Ishikawa (cell line): ENCODE measurements at regions not wholly inside any gene's neighbourhood (a gene's known extent, or its start where the extent isn't known, plus 50 kb on each side); places are given as distances from the start of the nearest gene placed in this dataset.

Source experiments
- CEBPB ChIP-seq: IDR thresholded peaks from 2 replicates; pipeline ENCODE4 v1.6.1; 2012
- CREB1 ChIP-seq: IDR thresholded peaks from 2 replicates; pipeline ENCODE4 v1.6.1; 2012; ENCODE audit warnings: low read depth
- EGR1 ChIP-seq: IDR thresholded peaks from 2 replicates; pipeline ENCODE4 v1.6.1; 2012
- EP300 ChIP-seq: IDR thresholded peaks from 2 replicates; pipeline ENCODE4 v1.6.1; 2012; ENCODE audit warnings: borderline replicate concordance
- FOXM1 ChIP-seq: IDR thresholded peaks from 2 replicates; pipeline ENCODE4 v1.6.1; 2012; ENCODE audit warnings: low read depth, borderline replicate concordance
- NFIC ChIP-seq: IDR thresholded peaks from 2 replicates; pipeline ENCODE4 v1.6.1; 2012
- RAD21 ChIP-seq: IDR thresholded peaks from 2 replicates; pipeline ENCODE4 v1.6.1; 2012; ENCODE audit warnings: low read depth
- TAF1 ChIP-seq: IDR thresholded peaks from 2 replicates; pipeline ENCODE4 v1.6.1; 2012; ENCODE audit warnings: low read depth, mild to moderate bottlenecking
- TCF12 ChIP-seq: IDR thresholded peaks from 2 replicates; pipeline ENCODE4 v1.6.1; 2012; ENCODE audit warnings: low read depth
- TEAD4 ChIP-seq: IDR thresholded peaks from 2 replicates; pipeline ENCODE4 v1.6.1; 2012
- YY1 ChIP-seq: IDR thresholded peaks from 2 replicates; pipeline ENCODE4 v1.6.1; 2012; ENCODE audit warnings: low read depth
- ZBTB7A ChIP-seq: IDR thresholded peaks from 2 replicates; pipeline ENCODE4 v1.6.1; 2012; ENCODE audit warnings: low read depth
- TF ChIP-seq, protein P1 (sequence below): IDR thresholded peaks from 2 replicates; pipeline ENCODE4 v1.6.1; 2012; ENCODE audit warnings: low read depth, mild to moderate bottlenecking
- TF ChIP-seq, protein P2 (sequence below): IDR thresholded peaks from 2 replicates; pipeline ENCODE4 v1.6.1; 2012
- TF ChIP-seq, protein P3 (sequence below): IDR thresholded peaks from 2 replicates; pipeline ENCODE4 v1.6.1; 2012

GRCh38 chr6:125658136-125658535 is 91.3 kb upstream of the HEY2 start:
- TF ChIP-seq FOXM1: no peak
- TF ChIP-seq, protein P1, sequence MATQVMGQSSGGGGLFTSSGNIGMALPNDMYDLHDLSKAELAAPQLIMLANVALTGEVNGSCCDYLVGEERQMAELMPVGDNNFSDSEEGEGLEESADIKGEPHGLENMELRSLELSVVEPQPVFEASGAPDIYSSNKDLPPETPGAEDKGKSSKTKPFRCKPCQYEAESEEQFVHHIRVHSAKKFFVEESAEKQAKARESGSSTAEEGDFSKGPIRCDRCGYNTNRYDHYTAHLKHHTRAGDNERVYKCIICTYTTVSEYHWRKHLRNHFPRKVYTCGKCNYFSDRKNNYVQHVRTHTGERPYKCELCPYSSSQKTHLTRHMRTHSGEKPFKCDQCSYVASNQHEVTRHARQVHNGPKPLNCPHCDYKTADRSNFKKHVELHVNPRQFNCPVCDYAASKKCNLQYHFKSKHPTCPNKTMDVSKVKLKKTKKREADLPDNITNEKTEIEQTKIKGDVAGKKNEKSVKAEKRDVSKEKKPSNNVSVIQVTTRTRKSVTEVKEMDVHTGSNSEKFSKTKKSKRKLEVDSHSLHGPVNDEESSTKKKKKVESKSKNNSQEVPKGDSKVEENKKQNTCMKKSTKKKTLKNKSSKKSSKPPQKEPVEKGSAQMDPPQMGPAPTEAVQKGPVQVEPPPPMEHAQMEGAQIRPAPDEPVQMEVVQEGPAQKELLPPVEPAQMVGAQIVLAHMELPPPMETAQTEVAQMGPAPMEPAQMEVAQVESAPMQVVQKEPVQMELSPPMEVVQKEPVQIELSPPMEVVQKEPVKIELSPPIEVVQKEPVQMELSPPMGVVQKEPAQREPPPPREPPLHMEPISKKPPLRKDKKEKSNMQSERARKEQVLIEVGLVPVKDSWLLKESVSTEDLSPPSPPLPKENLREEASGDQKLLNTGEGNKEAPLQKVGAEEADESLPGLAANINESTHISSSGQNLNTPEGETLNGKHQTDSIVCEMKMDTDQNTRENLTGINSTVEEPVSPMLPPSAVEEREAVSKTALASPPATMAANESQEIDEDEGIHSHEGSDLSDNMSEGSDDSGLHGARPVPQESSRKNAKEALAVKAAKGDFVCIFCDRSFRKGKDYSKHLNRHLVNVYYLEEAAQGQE: no peak
- TF ChIP-seq, protein P2, sequence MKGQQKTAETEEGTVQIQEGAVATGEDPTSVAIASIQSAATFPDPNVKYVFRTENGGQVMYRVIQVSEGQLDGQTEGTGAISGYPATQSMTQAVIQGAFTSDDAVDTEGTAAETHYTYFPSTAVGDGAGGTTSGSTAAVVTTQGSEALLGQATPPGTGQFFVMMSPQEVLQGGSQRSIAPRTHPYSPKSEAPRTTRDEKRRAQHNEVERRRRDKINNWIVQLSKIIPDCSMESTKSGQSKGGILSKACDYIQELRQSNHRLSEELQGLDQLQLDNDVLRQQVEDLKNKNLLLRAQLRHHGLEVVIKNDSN: no peak
- TF ChIP-seq NFIC: no peak
- no peak for TF ChIP-seq EP300
- TF ChIP-seq, protein P3, sequence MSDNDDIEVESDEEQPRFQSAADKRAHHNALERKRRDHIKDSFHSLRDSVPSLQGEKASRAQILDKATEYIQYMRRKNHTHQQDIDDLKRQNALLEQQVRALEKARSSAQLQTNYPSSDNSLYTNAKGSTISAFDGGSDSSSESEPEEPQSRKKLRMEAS: no peak
- TF ChIP-seq YY1: no peak
- no peak for TF ChIP-seq ZBTB7A
- TF ChIP-seq TCF12: no peak
- TF ChIP-seq CEBPB: no peak
- no peak for TF ChIP-seq TEAD4
- TF ChIP-seq RAD21: no peak
- TF ChIP-seq TAF1: no peak
- no peak for TF ChIP-seq CREB1
- TF ChIP-seq EGR1: no peak

GRCh38 chr6:125658759-125659431 is 90.5 kb upstream of the HEY2 start:
- TF ChIP-seq, protein P1: no peak
- TF ChIP-seq, protein P2: no peak
- no peak for TF ChIP-seq TEAD4
- no peak for TF ChIP-seq FOXM1
- no peak for TF ChIP-seq ZBTB7A
- no peak for TF ChIP-seq TAF1
- TF ChIP-seq, protein P3: no peak
- TF ChIP-seq NFIC: no peak
- no peak for TF ChIP-seq YY1
- no peak for TF ChIP-seq CEBPB
- no peak for TF ChIP-seq TCF12
- TF ChIP-seq CREB1: no peak
- TF ChIP-seq EGR1: no peak
- no peak for TF ChIP-seq RAD21
- TF ChIP-seq EP300: no peak

DNA sequence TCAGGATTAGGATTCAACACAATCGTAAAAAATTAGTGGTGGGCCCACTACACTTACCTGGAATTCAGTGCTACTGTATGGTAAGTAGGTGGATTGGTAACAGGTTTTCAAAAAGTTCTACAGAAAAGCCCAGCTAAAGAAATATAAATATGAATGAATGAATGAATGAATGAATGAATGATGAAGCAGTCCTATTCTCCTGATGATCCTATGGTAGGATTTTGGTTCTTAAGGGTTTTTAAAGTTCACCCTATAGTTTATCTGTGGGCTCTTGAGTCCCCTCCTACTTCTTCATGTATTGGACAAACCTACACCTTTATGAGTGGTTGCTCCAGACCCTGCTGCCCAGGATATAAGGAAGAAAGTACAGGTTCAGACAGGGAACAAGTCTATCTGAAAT is 89.5 kb upstream of the HEY2 start:
- TF ChIP-seq, protein P1: no peak
- no peak for TF ChIP-seq TCF12
- TF ChIP-seq TEAD4: no peak
- TF ChIP-seq, protein P3: no peak
- TF ChIP-seq FOXM1: no peak
- no peak for TF ChIP-seq CREB1
- TF ChIP-seq YY1: no peak
- TF ChIP-seq CEBPB: no peak
- TF ChIP-seq NFIC: no peak
- TF ChIP-seq EP300: no peak
- no peak for TF ChIP-seq ZBTB7A

DNA sequence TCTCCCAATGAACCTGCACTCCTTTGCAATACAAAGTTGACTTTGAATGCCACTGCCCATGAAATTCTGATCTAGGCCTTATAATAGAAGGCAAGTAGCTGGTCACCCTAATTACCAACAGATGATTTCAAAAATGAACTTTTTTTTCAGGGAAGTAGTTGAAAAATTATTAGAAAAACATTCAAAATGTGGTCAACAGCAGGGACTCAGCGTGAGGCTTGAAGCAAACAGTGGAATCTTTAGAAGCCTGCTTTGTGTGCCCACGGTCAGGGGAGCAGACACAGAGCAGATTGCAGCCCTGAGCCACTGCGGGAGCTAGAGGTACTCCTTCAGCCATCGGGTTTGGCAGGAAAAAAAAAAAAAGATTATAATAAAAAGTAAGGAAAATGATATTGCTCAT is 87.1 kb upstream of the HEY2 start:
- no peak for TF ChIP-seq FOXM1
- TF ChIP-seq EGR1: no peak
- TF ChIP-seq YY1: no peak
- TF ChIP-seq TEAD4: no peak
- no peak for TF ChIP-seq RAD21
- TF ChIP-seq, protein P2: no peak
- no peak for TF ChIP-seq CREB1
- TF ChIP-seq EP300: no peak
- TF ChIP-seq, protein P1: no peak
- TF ChIP-seq TAF1: no peak
- TF ChIP-seq CEBPB: no peak
- no peak for TF ChIP-seq ZBTB7A
- TF ChIP-seq, protein P3: no peak
